Fibroblast of skin of left biceps (primary cell): ENCODE measurements at regions not wholly inside any gene's neighbourhood (a gene's known extent, or its start where the extent isn't known, plus 50 kb on each side); places are given as distances from the start of the nearest gene placed in this dataset.

Experiments
- DNase-seq, 2 experiments: peaks; one replicate each; pipeline ENCODE4 v3.0.0-alpha.2; 2013; ENCODE audit warnings: low read depth in 2 of 2

GRCh38 chr5:52725808-52726207, 61.9 kb upstream of the ITGA1 start:
- no peak for DNase-seq

- DNase-seq, result no peak
Measured at GRCh38 chr5:52727020-52727419, 60.7 kb upstream of the ITGA1 start.

DNA sequence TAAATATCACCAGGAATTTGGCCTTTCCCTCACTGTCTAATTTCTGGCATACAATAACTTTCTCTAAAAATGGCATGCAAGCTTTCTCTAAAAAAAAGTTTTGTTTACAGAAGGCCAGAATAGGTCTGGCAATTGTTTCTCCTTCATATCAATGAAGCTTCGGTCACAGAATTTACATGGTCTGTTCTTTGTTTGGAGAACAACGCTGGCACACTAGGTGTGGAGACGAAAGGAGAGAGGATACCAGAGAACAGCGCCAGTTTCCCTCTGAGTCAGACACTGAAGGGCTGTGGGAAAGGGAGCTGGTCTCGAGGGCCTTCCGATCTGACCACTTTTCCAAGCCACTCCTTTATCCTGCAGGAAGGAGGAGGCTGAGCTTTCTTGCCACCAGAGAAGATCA, 60.1 kb upstream of the ITGA1 start:
- DNase-seq, result no peak

DNA sequence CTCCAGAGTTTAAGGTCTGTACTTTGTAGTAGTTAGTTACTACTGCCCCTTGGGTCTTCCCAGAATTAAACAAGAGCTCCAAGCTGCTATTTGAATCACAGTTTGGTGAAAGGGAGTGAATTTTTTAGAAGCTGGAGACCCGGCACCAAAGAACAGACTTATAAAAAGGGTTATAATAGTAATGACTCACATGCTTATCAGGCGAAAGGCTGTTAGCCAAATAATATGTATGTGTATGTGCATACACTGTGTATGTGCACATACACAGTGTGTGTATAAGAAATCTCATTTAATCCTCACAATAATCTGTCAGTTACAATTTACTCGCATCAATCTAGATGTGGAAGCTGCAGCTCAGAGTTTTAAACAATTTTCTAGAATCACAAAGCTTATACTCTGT, 59.5 kb upstream of the ITGA1 start:
- DNase-seq, result no peak

GRCh38 chr5:52728686-52729085, 59.0 kb upstream of the ITGA1 start:
- DNase-seq, result no peak

- no peak for DNase-seq
Measured at GRCh38 chr5:52731274-52732027, 56.3 kb upstream of the ITGA1 start.

DNA sequence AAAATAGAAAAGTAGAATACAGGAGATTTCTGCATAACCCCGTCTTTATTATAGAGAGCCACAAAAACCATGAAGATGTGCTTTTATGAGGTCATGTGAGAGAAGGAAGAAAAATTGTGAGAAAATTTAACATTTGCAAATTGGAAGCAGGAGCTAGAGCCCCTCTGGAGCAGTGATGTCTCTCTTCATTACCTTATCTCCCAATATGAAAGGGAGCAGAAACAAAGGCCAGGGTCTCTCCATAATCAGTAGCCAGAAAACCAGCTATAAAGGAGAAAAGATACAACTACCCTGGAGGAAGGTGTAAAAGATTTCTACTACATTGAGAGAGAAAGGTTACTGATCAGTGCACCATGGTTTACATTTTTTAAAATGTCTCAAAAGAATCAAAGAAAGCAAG, 53.2 kb upstream of the ITGA1 start:
- DNase-seq, result no peak

GRCh38 chr5:52735139-52735538, 52.6 kb upstream of the ITGA1 start:
- DNase-seq, result no peak
